H1 (cell line): ENCODE measurements at regions not wholly inside any gene's neighbourhood (a gene's known extent, or its start where the extent isn't known, plus 50 kb on each side); places are given as distances from the start of the nearest gene placed in this dataset.

ENCODE experiments used
- CTCF ChIA-PET: fragments of 300-600 bp; sonication (Branson Sonifier 250); formaldehyde crosslinking; loops from one replicate; lab custom pipeline; 2021; ENCODE audit not compliant: partially characterized antibody; lab: Charles Lee
- POLR2A ChIA-PET: fragments of 300-600 bp; sonication (Branson Sonifier 250); formaldehyde crosslinking; loops from one replicate; lab custom pipeline; 2021; ENCODE audit warnings: inconsistent platforms; ENCODE audit not compliant: partially characterized antibody; lab: Charles Lee
- DNase-seq, 2 experiments: peaks; one replicate each; pipeline versions ENCODE4 v3.0.0 to v3.0.0-alpha.2; 2010 to 2022; ENCODE audit warnings: low spot score in 2 of 2, low read depth in 1 of 2, mixed read lengths in 1 of 2
- FAIRE-seq: peaks from 2 replicates; lab custom pipeline; 2011; peaks lifted over from hg19 to GRCh38; lab: Jason Lieb, UNC
- H2AFZ ChIP-seq: 2 replicates; pipeline ENCODE4 v1.8.1; 2012; ENCODE audit warnings: low read length, inconsistent platforms
- H2AK5ac ChIP-seq: 2 replicates; pipeline ENCODE4 v1.6.1; 2013; ENCODE audit warnings: low read depth, low read length
- H2BK120ac ChIP-seq: replicated peaks from 2 replicates; pipeline ENCODE3; 2013; ENCODE audit warnings: low read depth, low read length, inconsistent platforms
- H2BK12ac ChIP-seq: 2 replicates; pipeline ENCODE4 v1.6.1; 2013; ENCODE audit warnings: low read depth, low read length
- H2BK15ac ChIP-seq: 2 replicates; pipeline ENCODE4 v1.6.1; 2013; ENCODE audit warnings: low read length
- H2BK20ac ChIP-seq: 2 replicates; pipeline ENCODE4 v1.6.1; 2013; ENCODE audit warnings: low read length
- H2BK5ac ChIP-seq: 2 replicates; pipeline ENCODE4 v1.6.1; 2013; ENCODE audit warnings: low read depth, low read length
- H3K14ac ChIP-seq: 2 replicates; pipeline ENCODE4 v1.6.1; 2013; ENCODE audit warnings: inconsistent platforms; ENCODE audit not compliant: insufficient read length
- H3K18ac ChIP-seq: 2 replicates; pipeline ENCODE4 v1.6.1; 2013; ENCODE audit warnings: low read length; ENCODE audit errors: extremely low read depth
- H3K23ac ChIP-seq: 2 replicates; pipeline ENCODE4 v1.6.1; 2013; ENCODE audit warnings: inconsistent platforms; ENCODE audit not compliant: insufficient read length
- H3K23me2 ChIP-seq: 2 replicates; pipeline ENCODE4 v1.6.1; 2013; ENCODE audit warnings: low read depth, low read length
- H3K27ac ChIP-seq: 2 replicates; pipeline ENCODE4 v1.6.1; 2011; ENCODE audit warnings: low read depth, low read length, inconsistent platforms
- H3K27me3 ChIP-seq, 4 experiments: replicated peaks in 1 of 4; 1 replicate in 1 of 4; 2 replicates in 3 of 4; pipeline versions ENCODE4 v1.6.1 to v1.8.1; 2011 to 2013; ENCODE audit warnings: low read length in 3 of 4, mild to moderate bottlenecking in 3 of 4, inconsistent platforms in 2 of 4, mixed read lengths in 2 of 4, moderate library complexity in 1 of 4; ENCODE audit not compliant: control insufficient read depth in 3 of 4, insufficient read depth in 3 of 4; ENCODE audit errors: extremely low read depth in 1 of 4
- H3K36me3 ChIP-seq, 4 experiments: 2 replicates each; pipeline versions ENCODE4 v1.6.1 to v1.8.1; 2011 to 2013; ENCODE audit warnings: mild to moderate bottlenecking in 4 of 4, low read length in 3 of 4, moderate library complexity in 2 of 4, control low read depth in 1 of 4, inconsistent platforms in 1 of 4; ENCODE audit not compliant: insufficient read depth in 4 of 4, control insufficient read depth in 2 of 4
- H3K4ac ChIP-seq: replicated peaks from 2 replicates; pipeline ENCODE3; 2013; ENCODE audit warnings: low read length, low read depth, mixed read lengths, inconsistent platforms; ENCODE audit not compliant: insufficient read length
- H3K4me1 ChIP-seq, 4 experiments: replicated peaks in 1 of 4; 1 replicate in 1 of 4; 2 replicates in 3 of 4; pipeline versions ENCODE4 v1.6.1 to v1.8.1; 2011 to 2013; ENCODE audit warnings: low read length in 3 of 4, inconsistent platforms in 2 of 4, mixed read lengths in 1 of 4; ENCODE audit not compliant: insufficient read depth in 4 of 4, control insufficient read depth in 3 of 4
- H3K4me2 ChIP-seq, 2 experiments: 2 replicates each; pipeline versions ENCODE4 v1.6.1 to v1.8.1; 2011 to 2013; ENCODE audit warnings: low read depth in 2 of 2, low read length in 2 of 2, control low read depth in 1 of 2, inconsistent platforms in 1 of 2, mild to moderate bottlenecking in 1 of 2; ENCODE audit not compliant: insufficient read depth in 1 of 2
- H3K4me3 ChIP-seq, 4 experiments: fragments of 200-600, 300-600 bp in 1 of 4; sonication (generic), shearing (Covaris generic), sonication (Bioruptor Twin) in 1 of 4; 2 replicates each; pipeline versions ENCODE4 v1.5.1 to v1.8.1; 2011 to 2016; ENCODE audit warnings: low read length in 4 of 4, low read depth in 3 of 4, control low read depth in 2 of 4, inconsistent platforms in 2 of 4, mild to moderate bottlenecking in 2 of 4, mixed read lengths in 1 of 4, moderate library complexity in 1 of 4; ENCODE audit not compliant: insufficient read depth in 2 of 4; ENCODE audit errors: extremely low read depth in 1 of 4
- H3K56ac ChIP-seq: replicated peaks from 2 replicates; pipeline ENCODE3; 2013; ENCODE audit warnings: low read depth, mild to moderate bottlenecking, mixed read lengths, low read length, inconsistent platforms; ENCODE audit not compliant: insufficient read length
- H3K79me1 ChIP-seq: 2 replicates; pipeline ENCODE4 v1.6.1; 2013; ENCODE audit warnings: low read depth, low read length, control low read depth
- H3K79me2 ChIP-seq, 2 experiments: 2 replicates each; pipeline versions ENCODE4 v1.6.1 to v1.8.1; 2012 to 2013; ENCODE audit warnings: low read length in 2 of 2, mild to moderate bottlenecking in 2 of 2, inconsistent platforms in 1 of 2; ENCODE audit not compliant: insufficient read depth in 2 of 2, control insufficient read depth in 1 of 2
- H3K9ac ChIP-seq, 4 experiments: replicated peaks in 1 of 4; 1 replicate in 1 of 4; 2 replicates in 3 of 4; pipeline versions ENCODE4 v1.6.1 to v1.8.1; 2011 to 2013; ENCODE audit warnings: low read depth in 3 of 4, low read length in 3 of 4, control low read depth in 2 of 4, mild to moderate bottlenecking in 2 of 4, moderate library complexity in 2 of 4, inconsistent platforms in 1 of 4; ENCODE audit errors: extremely low read depth in 1 of 4
- H3K9me3 ChIP-seq, 2 experiments: 2 replicates each; pipeline versions ENCODE4 v1.6.1 to v1.8.1; 2012 to 2013; ENCODE audit warnings: mild to moderate bottlenecking in 2 of 2, moderate library complexity in 2 of 2, control low read depth in 1 of 2, inconsistent platforms in 1 of 2, low read depth in 1 of 2, low read length in 1 of 2, mixed read lengths in 1 of 2; ENCODE audit not compliant: insufficient read depth in 2 of 2
- H4K20me1 ChIP-seq, 2 experiments: replicated peaks in 1 of 2; 2 replicates each; pipeline versions ENCODE3 to v1.8.1; 2011 to 2013; ENCODE audit warnings: inconsistent platforms in 2 of 2, low read length in 2 of 2, mild to moderate bottlenecking in 1 of 2; ENCODE audit not compliant: insufficient read depth in 2 of 2, control insufficient read depth in 1 of 2
- H4K5ac ChIP-seq: 2 replicates; pipeline ENCODE4 v1.6.1; 2013; ENCODE audit warnings: low read length, low read depth, mixed read lengths, inconsistent platforms; ENCODE audit not compliant: insufficient read length
- H4K8ac ChIP-seq: 2 replicates; pipeline ENCODE4 v1.8.0; 2013; ENCODE audit warnings: mild to moderate bottlenecking, moderate library complexity, low read length, inconsistent platforms; ENCODE audit not compliant: insufficient read depth; ENCODE audit errors: extremely low read depth
- H4K91ac ChIP-seq: replicated peaks from 2 replicates; pipeline ENCODE3; 2013; ENCODE audit warnings: low read length, mixed read lengths, inconsistent platforms; ENCODE audit not compliant: insufficient read length
- CBX5 ChIP-seq: fragments of 300-800, 300-1000 bp; sonication (generic); IDR thresholded peaks from 2 replicates; pipeline ENCODE4 v1.7.1; 2016; ENCODE audit warnings: antibody characterized with exemption, low read length, low read depth
- CTCF ChIP-seq, 3 experiments: IDR thresholded peaks; 1 replicate in 2 of 3; 2 replicates in 1 of 3; pipeline versions ENCODE4 v1.5.1 to v1.6.1; 2011; ENCODE audit warnings: low read length in 3 of 3, mild to moderate bottlenecking in 3 of 3, inconsistent platforms in 2 of 3, low read depth in 1 of 3, moderate library complexity in 1 of 3; ENCODE audit not compliant: insufficient read depth in 1 of 3; ENCODE audit errors: control extremely low read depth in 1 of 3
- NANOG ChIP-seq: IDR thresholded peaks from 2 replicates; pipeline ENCODE4 v1.6.1; 2011; ENCODE audit warnings: low read length, low read depth, mild to moderate bottlenecking, inconsistent platforms; ENCODE audit not compliant: insufficient read depth, poor library complexity, severe bottlenecking
- POU5F1 ChIP-seq: IDR thresholded peaks from 2 replicates; pipeline ENCODE4 v1.6.1; 2011; ENCODE audit warnings: low read depth, mild to moderate bottlenecking, low read length, moderate library complexity
- RAD21 ChIP-seq, 2 experiments: IDR thresholded peaks in 1 of 2; conservative IDR thresholded peaks in 1 of 2; 2 replicates each; pipeline ENCODE4 v1.6.1; 2011; ENCODE audit warnings: low read depth in 2 of 2, low read length in 2 of 2, improper control_type of control experiment in 1 of 2, inconsistent platforms in 1 of 2, mild to moderate bottlenecking in 1 of 2, moderate library complexity in 1 of 2
- RXRA ChIP-seq: IDR thresholded peaks from 2 replicates; pipeline ENCODE4 v1.6.1; 2011; ENCODE audit warnings: low read depth, mild to moderate bottlenecking, low read length, moderate library complexity; ENCODE audit not compliant: insufficient read depth
- WGBS, 2 experiments: shearing (Covaris generic) in 1 of 2; methylation state at CpG; one replicate each; pipeline versions ENCODE4 v1.1.6 to v1.1.7; 2013 to 2015; ENCODE audit warnings: low lambda C conversion rate in 2 of 2, mixed read lengths in 2 of 2, inconsistent platforms in 1 of 2, low coverage in 1 of 2, missing lambda C conversion rate in 1 of 2; ENCODE audit not compliant: insufficient replicate concordance in 2 of 2, insufficient coverage in 1 of 2, insufficient read length in 1 of 2; ENCODE audit errors: extremely low coverage in 1 of 2, missing lambda C conversion rate in 1 of 2; 5-methylcytosine and 5-hydroxymethylcytosine counted together

GRCh38 chr21:14773777-14774345 lies 227.7 kb upstream of the SAMSN1 start:
- POLR2A ChIA-PET = no interaction called here
- TF ChIP-seq CTCF (IDR thresholded peaks at IDR 0.05; ENCODE audit: control extremely low read depth in 1 of 3, insufficient read depth in 1 of 3, low read depth in 1 of 3, low read length in 3 of 3) (peak in 2 of 3 experiments; percentile 73; a peak in 3 of 4 replicates), POU5F1 (no peak), NANOG (no peak), RAD21 (IDR thresholded peaks at IDR 0.05 in 1 of 2, conservative IDR thresholded peaks at IDR 0.05 in 1 of 2; ENCODE audit: low read depth in 2 of 2, low read length in 2 of 2) (peak; percentile 88 to 92), CBX5 (no peak), RXRA (no peak)
- H3K9ac ChIP-seq = no peak overlapping the region
- H2BK5ac ChIP-seq = no peak overlapping the region
- H3K27me3 ChIP-seq = no peaks in the 10 kb centered on the region
- H2AK5ac ChIP-seq = no peak overlapping the region
- no peak overlapping the region for H2BK120ac ChIP-seq
- H3K79me1 ChIP-seq = no peaks in the 10 kb centered on the region
- no peak overlapping the region for H3K23ac ChIP-seq
- H2BK12ac ChIP-seq = no peak overlapping the region
- H3K4me3 ChIP-seq = no peak overlapping the region
- FAIRE-seq (peak; percentile 76), DNase-seq (peak; percentile 23 to 82)
- no peak overlapping the region for H4K5ac ChIP-seq
- H3K4me1 ChIP-seq = no peaks in the 10 kb centered on the region
- H2AFZ ChIP-seq = no peak overlapping the region
- WGBS, 2 experiments = 50% methylated on average over 5 of the region's 5 CpGs; no CpG with 5 or more reads in 1 of the 2 experiments
- no peak overlapping the region for H4K91ac ChIP-seq
- H3K36me3 ChIP-seq = no peaks in the 10 kb centered on the region
- H2BK15ac ChIP-seq = no peak overlapping the region
- no peak overlapping the region for H3K4ac ChIP-seq
- no peak overlapping the region for H3K18ac ChIP-seq
- peaks cover 1 to 5% of the 10 kb centered on the region in 2 experiments; a peak in 1 of 4 replicates for H3K9me3 ChIP-seq
- no peaks in the 10 kb centered on the region for H4K20me1 ChIP-seq
- no peak overlapping the region for H3K14ac ChIP-seq
- no peak overlapping the region for H3K56ac ChIP-seq
- H3K23me2 ChIP-seq = no peaks in the 10 kb centered on the region
- CTCF ChIA-PET = interaction anchor here (0.6 to 1.6 kb wide), 14 partner anchors 11 to 511 kb away, joined by 3 to 4 read pairs (median 3); no protein-coding TSS in a partner anchor
- H3K4me2 ChIP-seq = no peak overlapping the region
- no peaks in the 10 kb centered on the region for H3K79me2 ChIP-seq
- no peak overlapping the region for H3K27ac ChIP-seq
- H4K8ac ChIP-seq = no peak overlapping the region
- H2BK20ac ChIP-seq = no peak overlapping the region
